H1 (cell line): ENCODE measurements at regions not wholly inside any gene's neighbourhood (a gene's known extent, or its start where the extent isn't known, plus 50 kb on each side); places are given as distances from the start of the nearest gene placed in this dataset.

Source experiments
- CTCF ChIA-PET: fragments of 300-600 bp; sonication (Branson Sonifier 250); formaldehyde crosslinking; loops from one replicate; lab custom pipeline; 2021; ENCODE audit not compliant: partially characterized antibody; lab: Charles Lee
- POLR2A ChIA-PET: fragments of 300-600 bp; sonication (Branson Sonifier 250); formaldehyde crosslinking; loops from one replicate; lab custom pipeline; 2021; ENCODE audit warnings: inconsistent platforms; ENCODE audit not compliant: partially characterized antibody; lab: Charles Lee
- DNase-seq, 2 experiments: peaks; one replicate each; pipeline versions ENCODE4 v3.0.0 to v3.0.0-alpha.2; 2010 to 2022; ENCODE audit warnings: low spot score in 2 of 2, low read depth in 1 of 2, mixed read lengths in 1 of 2
- FAIRE-seq: peaks from 2 replicates; lab custom pipeline; 2011; peaks lifted over from hg19 to GRCh38; lab: Jason Lieb, UNC
- H2AFZ ChIP-seq: 2 replicates; pipeline ENCODE4 v1.8.1; 2012; ENCODE audit warnings: low read length, inconsistent platforms
- H2AK5ac ChIP-seq: 2 replicates; pipeline ENCODE4 v1.6.1; 2013; ENCODE audit warnings: low read depth, low read length
- H2BK120ac ChIP-seq: replicated peaks from 2 replicates; pipeline ENCODE3; 2013; ENCODE audit warnings: low read depth, low read length, inconsistent platforms
- H2BK12ac ChIP-seq: 2 replicates; pipeline ENCODE4 v1.6.1; 2013; ENCODE audit warnings: low read depth, low read length
- H2BK15ac ChIP-seq: 2 replicates; pipeline ENCODE4 v1.6.1; 2013; ENCODE audit warnings: low read length
- H2BK20ac ChIP-seq: 2 replicates; pipeline ENCODE4 v1.6.1; 2013; ENCODE audit warnings: low read length
- H2BK5ac ChIP-seq: 2 replicates; pipeline ENCODE4 v1.6.1; 2013; ENCODE audit warnings: low read depth, low read length
- H3K14ac ChIP-seq: 2 replicates; pipeline ENCODE4 v1.6.1; 2013; ENCODE audit warnings: inconsistent platforms; ENCODE audit not compliant: insufficient read length
- H3K18ac ChIP-seq: 2 replicates; pipeline ENCODE4 v1.6.1; 2013; ENCODE audit warnings: low read length; ENCODE audit errors: extremely low read depth
- H3K23ac ChIP-seq: 2 replicates; pipeline ENCODE4 v1.6.1; 2013; ENCODE audit warnings: inconsistent platforms; ENCODE audit not compliant: insufficient read length
- H3K23me2 ChIP-seq: 2 replicates; pipeline ENCODE4 v1.6.1; 2013; ENCODE audit warnings: low read depth, low read length
- H3K27ac ChIP-seq: 2 replicates; pipeline ENCODE4 v1.6.1; 2011; ENCODE audit warnings: low read depth, low read length, inconsistent platforms
- H3K27me3 ChIP-seq, 4 experiments: replicated peaks in 1 of 4; 1 replicate in 1 of 4; 2 replicates in 3 of 4; pipeline versions ENCODE4 v1.6.1 to v1.8.1; 2011 to 2013; ENCODE audit warnings: low read length in 3 of 4, mild to moderate bottlenecking in 3 of 4, inconsistent platforms in 2 of 4, mixed read lengths in 2 of 4, moderate library complexity in 1 of 4; ENCODE audit not compliant: control insufficient read depth in 3 of 4, insufficient read depth in 3 of 4; ENCODE audit errors: extremely low read depth in 1 of 4
- H3K36me3 ChIP-seq, 4 experiments: 2 replicates each; pipeline versions ENCODE4 v1.6.1 to v1.8.1; 2011 to 2013; ENCODE audit warnings: mild to moderate bottlenecking in 4 of 4, low read length in 3 of 4, moderate library complexity in 2 of 4, control low read depth in 1 of 4, inconsistent platforms in 1 of 4; ENCODE audit not compliant: insufficient read depth in 4 of 4, control insufficient read depth in 2 of 4
- H3K4ac ChIP-seq: replicated peaks from 2 replicates; pipeline ENCODE3; 2013; ENCODE audit warnings: low read length, low read depth, mixed read lengths, inconsistent platforms; ENCODE audit not compliant: insufficient read length
- H3K4me1 ChIP-seq, 4 experiments: replicated peaks in 1 of 4; 1 replicate in 1 of 4; 2 replicates in 3 of 4; pipeline versions ENCODE4 v1.6.1 to v1.8.1; 2011 to 2013; ENCODE audit warnings: low read length in 3 of 4, inconsistent platforms in 2 of 4, mixed read lengths in 1 of 4; ENCODE audit not compliant: insufficient read depth in 4 of 4, control insufficient read depth in 3 of 4
- H3K4me2 ChIP-seq, 2 experiments: 2 replicates each; pipeline versions ENCODE4 v1.6.1 to v1.8.1; 2011 to 2013; ENCODE audit warnings: low read depth in 2 of 2, low read length in 2 of 2, control low read depth in 1 of 2, inconsistent platforms in 1 of 2, mild to moderate bottlenecking in 1 of 2; ENCODE audit not compliant: insufficient read depth in 1 of 2
- H3K4me3 ChIP-seq, 4 experiments: fragments of 200-600, 300-600 bp in 1 of 4; sonication (generic), shearing (Covaris generic), sonication (Bioruptor Twin) in 1 of 4; 2 replicates each; pipeline versions ENCODE4 v1.5.1 to v1.8.1; 2011 to 2016; ENCODE audit warnings: low read length in 4 of 4, low read depth in 3 of 4, control low read depth in 2 of 4, inconsistent platforms in 2 of 4, mild to moderate bottlenecking in 2 of 4, mixed read lengths in 1 of 4, moderate library complexity in 1 of 4; ENCODE audit not compliant: insufficient read depth in 2 of 4; ENCODE audit errors: extremely low read depth in 1 of 4
- H3K56ac ChIP-seq: replicated peaks from 2 replicates; pipeline ENCODE3; 2013; ENCODE audit warnings: low read depth, mild to moderate bottlenecking, mixed read lengths, low read length, inconsistent platforms; ENCODE audit not compliant: insufficient read length
- H3K79me1 ChIP-seq: 2 replicates; pipeline ENCODE4 v1.6.1; 2013; ENCODE audit warnings: low read depth, low read length, control low read depth
- H3K79me2 ChIP-seq, 2 experiments: 2 replicates each; pipeline versions ENCODE4 v1.6.1 to v1.8.1; 2012 to 2013; ENCODE audit warnings: low read length in 2 of 2, mild to moderate bottlenecking in 2 of 2, inconsistent platforms in 1 of 2; ENCODE audit not compliant: insufficient read depth in 2 of 2, control insufficient read depth in 1 of 2
- H3K9ac ChIP-seq, 4 experiments: replicated peaks in 1 of 4; 1 replicate in 1 of 4; 2 replicates in 3 of 4; pipeline versions ENCODE4 v1.6.1 to v1.8.1; 2011 to 2013; ENCODE audit warnings: low read depth in 3 of 4, low read length in 3 of 4, control low read depth in 2 of 4, mild to moderate bottlenecking in 2 of 4, moderate library complexity in 2 of 4, inconsistent platforms in 1 of 4; ENCODE audit errors: extremely low read depth in 1 of 4
- H3K9me3 ChIP-seq, 2 experiments: 2 replicates each; pipeline versions ENCODE4 v1.6.1 to v1.8.1; 2012 to 2013; ENCODE audit warnings: mild to moderate bottlenecking in 2 of 2, moderate library complexity in 2 of 2, control low read depth in 1 of 2, inconsistent platforms in 1 of 2, low read depth in 1 of 2, low read length in 1 of 2, mixed read lengths in 1 of 2; ENCODE audit not compliant: insufficient read depth in 2 of 2
- H4K20me1 ChIP-seq, 2 experiments: replicated peaks in 1 of 2; 2 replicates each; pipeline versions ENCODE3 to v1.8.1; 2011 to 2013; ENCODE audit warnings: inconsistent platforms in 2 of 2, low read length in 2 of 2, mild to moderate bottlenecking in 1 of 2; ENCODE audit not compliant: insufficient read depth in 2 of 2, control insufficient read depth in 1 of 2
- H4K5ac ChIP-seq: 2 replicates; pipeline ENCODE4 v1.6.1; 2013; ENCODE audit warnings: low read length, low read depth, mixed read lengths, inconsistent platforms; ENCODE audit not compliant: insufficient read length
- H4K8ac ChIP-seq: 2 replicates; pipeline ENCODE4 v1.8.0; 2013; ENCODE audit warnings: mild to moderate bottlenecking, moderate library complexity, low read length, inconsistent platforms; ENCODE audit not compliant: insufficient read depth; ENCODE audit errors: extremely low read depth
- H4K91ac ChIP-seq: replicated peaks from 2 replicates; pipeline ENCODE3; 2013; ENCODE audit warnings: low read length, mixed read lengths, inconsistent platforms; ENCODE audit not compliant: insufficient read length
- GTF2F1 ChIP-seq: IDR thresholded peaks from 2 replicates; pipeline ENCODE4 v1.6.1; 2012; ENCODE audit warnings: low read depth, low read length, improper control_type of control experiment, borderline replicate concordance
- KDM4A ChIP-seq: IDR thresholded peaks from one replicate; pipeline ENCODE4 v1.7.1; 2012; ENCODE audit warnings: low read depth, mild to moderate bottlenecking, moderate library complexity, low read length, inconsistent platforms; ENCODE audit not compliant: severe bottlenecking
- MAFK ChIP-seq: IDR thresholded peaks from 2 replicates; pipeline ENCODE4 v1.6.1; 2012; ENCODE audit warnings: low read depth, mild to moderate bottlenecking, improper control_type of control experiment, low read length
- RXRA ChIP-seq: IDR thresholded peaks from 2 replicates; pipeline ENCODE4 v1.6.1; 2011; ENCODE audit warnings: low read depth, mild to moderate bottlenecking, low read length, moderate library complexity; ENCODE audit not compliant: insufficient read depth
- USF2 ChIP-seq: IDR thresholded peaks from 2 replicates; pipeline ENCODE4 v1.6.1; 2011; ENCODE audit warnings: low read length, improper control_type of control experiment
- WGBS, 2 experiments: shearing (Covaris generic) in 1 of 2; methylation state at CpG; one replicate each; pipeline versions ENCODE4 v1.1.6 to v1.1.7; 2013 to 2015; ENCODE audit warnings: low lambda C conversion rate in 2 of 2, mixed read lengths in 2 of 2, inconsistent platforms in 1 of 2, low coverage in 1 of 2, missing lambda C conversion rate in 1 of 2; ENCODE audit not compliant: insufficient replicate concordance in 2 of 2, insufficient coverage in 1 of 2, insufficient read length in 1 of 2; ENCODE audit errors: extremely low coverage in 1 of 2, missing lambda C conversion rate in 1 of 2; 5-methylcytosine and 5-hydroxymethylcytosine counted together

GRCh38 chr12:97316321-97316720 is 146.3 kb upstream of the RMST start:
- 98% methylated on average over 2 of the region's 2 CpGs; no CpG with 5 or more reads in 1 of the 2 experiments for WGBS, 2 experiments
- peaks cover 1 to 12% (median 5%) of the 10 kb centered on the region in 4 experiments for H3K4me1 ChIP-seq
- POLR2A ChIA-PET: no interaction called here

More at GRCh38 chr12:97316321-97316720, 146.3 kb upstream of the RMST start:
- H2BK20ac ChIP-seq: no peak overlapping the region
- H3K27me3 ChIP-seq: peaks cover 0 to 9% (median 0%) of the 10 kb centered on the region in 4 experiments; a peak in 1 of 7 replicates
- no peak overlapping the region for H2BK12ac ChIP-seq
- DNase-seq (no peak), FAIRE-seq (no peak)
- no peak overlapping the region for H4K8ac ChIP-seq
- no peaks in the 10 kb centered on the region for H3K79me1 ChIP-seq
- no peak overlapping the region for H3K23ac ChIP-seq
- H2AK5ac ChIP-seq: no peak overlapping the region
- no peaks in the 10 kb centered on the region for H3K23me2 ChIP-seq
- CTCF ChIA-PET: interaction anchor here (0.6 to 1.3 kb wide), 3 partner anchors 18 to 839 kb away, joined by 3 read pairs; no protein-coding TSS in a partner anchor
- no peak overlapping the region for H3K27ac ChIP-seq
- no peak overlapping the region for H3K4ac ChIP-seq
- H3K36me3 ChIP-seq: no peaks in the 10 kb centered on the region
- no peak overlapping the region for H3K18ac ChIP-seq
- no peak overlapping the region for H3K9ac ChIP-seq
- no peak overlapping the region for H3K4me3 ChIP-seq
- no peak for TF ChIP-seq GTF2F1
- TF ChIP-seq USF2: no peak
- no peak for TF ChIP-seq MAFK
- TF ChIP-seq KDM4A: no peak
- TF ChIP-seq RXRA: no peak
- H4K20me1 ChIP-seq: no peaks in the 10 kb centered on the region
- no peak overlapping the region for H3K56ac ChIP-seq
- no peak overlapping the region for H2AFZ ChIP-seq
- H4K91ac ChIP-seq: no peak overlapping the region
- no peak overlapping the region for H2BK120ac ChIP-seq
- H3K4me2 ChIP-seq: no peak overlapping the region
- no peaks in the 10 kb centered on the region for H3K79me2 ChIP-seq
- H2BK15ac ChIP-seq: no peak overlapping the region
- no peak overlapping the region for H4K5ac ChIP-seq
- H3K14ac ChIP-seq: no peak overlapping the region
- no peak overlapping the region for H2BK5ac ChIP-seq
- H3K9me3 ChIP-seq: no peaks in the 10 kb centered on the region; a peak in 1 of 4 replicates
